Nephron (organoid): ENCODE measurements at regions not wholly inside any gene's neighbourhood (a gene's known extent, or its start where the extent isn't known, plus 50 kb on each side); places are given as distances from the start of the nearest gene placed in this dataset.

Source experiments
- H3K27ac Mint-ChIP-seq, 3 experiments: 2 replicates each; pipeline ENCODE4 v1.8.0; 2020; ENCODE audit warnings: mixed read lengths in 3 of 3, mild to moderate bottlenecking in 2 of 3, moderate library complexity in 1 of 3
- H3K27me3 Mint-ChIP-seq: 2 replicates; pipeline ENCODE4 v1.8.0; 2021; ENCODE audit warnings: low read depth, mild to moderate bottlenecking, moderate library complexity, mixed read lengths
- H3K36me3 Mint-ChIP-seq: 2 replicates; pipeline ENCODE4 v1.8.0; 2020; ENCODE audit warnings: low read depth, mixed read lengths
- H3K4me1 Mint-ChIP-seq: 2 replicates; pipeline ENCODE4 v1.8.0; 2020; ENCODE audit warnings: mixed read lengths
- H3K4me3 Mint-ChIP-seq, 3 experiments: 2 replicates each; pipeline ENCODE4 v1.8.0; 2020; ENCODE audit warnings: mild to moderate bottlenecking in 3 of 3, mixed read lengths in 3 of 3, moderate library complexity in 2 of 3
- H3K9me3 Mint-ChIP-seq: 2 replicates; pipeline ENCODE4 v1.8.0; 2020; ENCODE audit warnings: mixed read lengths
- CTCF ChIP-seq, 3 experiments: fragments of 200-600 bp; sonication (generic); IDR thresholded peaks; one replicate each; pipeline ENCODE4 v1.5.0; 2021; ENCODE audit warnings: antibody characterized with exemption in 3 of 3; ENCODE audit not compliant: unreplicated experiment in 3 of 3

GRCh38 chr11:16448123-16448717 is 91.9 kb upstream of the SOX6 start:
- no peaks in the 10 kb centered on the region for H3K27me3 Mint-ChIP-seq
- TF ChIP-seq CTCF (IDR thresholded peaks at IDR 0.05; ENCODE audit: unreplicated experiment in 3 of 3), result no peak
- H3K9me3 Mint-ChIP-seq, result no peaks in the 10 kb centered on the region
- H3K4me1 Mint-ChIP-seq, result no peaks in the 10 kb centered on the region
- H3K4me3 Mint-ChIP-seq, result no peak overlapping the region
- no peak overlapping the region for H3K27ac Mint-ChIP-seq
- H3K36me3 Mint-ChIP-seq, result no peaks in the 10 kb centered on the region

GRCh38 chr11:16441461-16441860 is 85.1 kb upstream of the SOX6 start:
- H3K4me3 Mint-ChIP-seq, result no peak overlapping the region
- TF ChIP-seq CTCF (IDR thresholded peaks at IDR 0.05; ENCODE audit: unreplicated experiment in 3 of 3), result no peak
- no peaks in the 10 kb centered on the region for H3K36me3 Mint-ChIP-seq
- H3K27me3 Mint-ChIP-seq, result no peaks in the 10 kb centered on the region
- no peaks in the 10 kb centered on the region for H3K9me3 Mint-ChIP-seq
- H3K27ac Mint-ChIP-seq, result no peak overlapping the region
- H3K4me1 Mint-ChIP-seq, result peaks cover 12% of the 10 kb centered on the region

- no peak for TF ChIP-seq CTCF (IDR thresholded peaks at IDR 0.05; ENCODE audit: unreplicated experiment in 3 of 3)
- H3K36me3 Mint-ChIP-seq, result no peaks in the 10 kb centered on the region
- peak overlapping the region in 1 of 3 experiments; percentile 10 for H3K27ac Mint-ChIP-seq
- no peak overlapping the region for H3K4me3 Mint-ChIP-seq
- H3K9me3 Mint-ChIP-seq, result no peaks in the 10 kb centered on the region
- H3K4me1 Mint-ChIP-seq, result peaks cover 12% of the 10 kb centered on the region
- no peaks in the 10 kb centered on the region for H3K27me3 Mint-ChIP-seq
Measured at GRCh38 chr11:16440136-16440535, 83.8 kb upstream of the SOX6 start.

GRCh38 chr11:16434036-16434435 is 77.7 kb upstream of the SOX6 start:
- peaks cover 21% of the 10 kb centered on the region for H3K9me3 Mint-ChIP-seq

GRCh38 chr11:16430674-16431073 is 74.3 kb upstream of the SOX6 start:
- no peaks in the 10 kb centered on the region for H3K4me1 Mint-ChIP-seq
- no peaks in the 10 kb centered on the region for H3K27me3 Mint-ChIP-seq
- H3K36me3 Mint-ChIP-seq, result peaks cover 27% of the 10 kb centered on the region
- H3K27ac Mint-ChIP-seq, result no peak overlapping the region
- no peak for TF ChIP-seq CTCF (IDR thresholded peaks at IDR 0.05; ENCODE audit: unreplicated experiment in 3 of 3)
- H3K9me3 Mint-ChIP-seq, result peaks cover 33% of the 10 kb centered on the region
- no peak overlapping the region for H3K4me3 Mint-ChIP-seq

More at GRCh38 chr11:16434036-16434435, 77.7 kb upstream of the SOX6 start:
- H3K27ac Mint-ChIP-seq, result no peak overlapping the region
- H3K27me3 Mint-ChIP-seq, result no peaks in the 10 kb centered on the region
- H3K4me3 Mint-ChIP-seq, result no peak overlapping the region
- peaks cover 16% of the 10 kb centered on the region for H3K36me3 Mint-ChIP-seq
- no peaks in the 10 kb centered on the region for H3K4me1 Mint-ChIP-seq
- TF ChIP-seq CTCF (IDR thresholded peaks at IDR 0.05; ENCODE audit: unreplicated experiment in 3 of 3), result no peak

- H3K27me3 Mint-ChIP-seq, result no peaks in the 10 kb centered on the region
- TF ChIP-seq CTCF (IDR thresholded peaks at IDR 0.05; ENCODE audit: unreplicated experiment in 3 of 3), result no peak
- no peaks in the 10 kb centered on the region for H3K4me1 Mint-ChIP-seq
- H3K36me3 Mint-ChIP-seq, result peaks cover 12% of the 10 kb centered on the region
- peaks cover 17% of the 10 kb centered on the region for H3K9me3 Mint-ChIP-seq
- H3K4me3 Mint-ChIP-seq, result no peak overlapping the region
- no peak overlapping the region for H3K27ac Mint-ChIP-seq
Measured at GRCh38 chr11:16421826-16422225, 65.5 kb upstream of the SOX6 start.
